ENCODE measurements at regions not wholly inside any gene's neighbourhood (a gene's known extent, or its start where the extent isn't known, plus 50 kb on each side); places are given as distances from the start of the nearest gene placed in this dataset.

GRCh38 chr15:88403351-88403791 lies 63.8 kb downstream of the MRPL46 start:
- no peaks in the 10 kb centered on the region for H3K4me1 ChIP-seq (ENCODE audit: insufficient read depth)
- no peak for DNase-seq (ENCODE audit: extremely low spot score)
- no peak overlapping the region for H3K4me3 ChIP-seq (ENCODE audit: low read depth, low read length)
- H3K27ac ChIP-seq (ENCODE audit: low read depth), result no peak overlapping the region
- 75% methylated on average over 9 of the region's 9 CpGs for WGBS
- no peaks in the 10 kb centered on the region for H3K36me3 ChIP-seq (ENCODE audit: insufficient read depth)

- 31% methylated on average over 10 of the region's 10 CpGs for WGBS
- Histone ChIP-seq H3K27ac (ENCODE audit: low read depth) (peak overlapping the region; percentile 63), H3K36me3 (ENCODE audit: insufficient read depth) (no peaks in the 10 kb centered on the region), H3K4me1 (ENCODE audit: insufficient read depth) (no peaks in the 10 kb centered on the region), H3K4me3 (ENCODE audit: low read depth, low read length) (no peak overlapping the region)
- DNase-seq (ENCODE audit: extremely low spot score), result no peak
These were observed 65.1 kb downstream of the MRPL46 start for GRCh38 chr15:88401996-88402656.

GRCh38 chr15:88401251-88401995 lies 65.8 kb downstream of the MRPL46 start:
- H3K36me3 ChIP-seq (ENCODE audit: insufficient read depth), result no peaks in the 10 kb centered on the region
- H3K4me3 ChIP-seq (ENCODE audit: low read depth, low read length), result no peak overlapping the region
- H3K27ac ChIP-seq (ENCODE audit: low read depth), result peak overlapping the region; percentile 63
- 23% methylated on average over 13 of the region's 13 CpGs for WGBS
- no peak for DNase-seq (ENCODE audit: extremely low spot score)
- no peaks in the 10 kb centered on the region for H3K4me1 ChIP-seq (ENCODE audit: insufficient read depth)

GRCh38 chr15:88400591-88401250 lies 66.5 kb downstream of the MRPL46 start:
- no peaks in the 10 kb centered on the region for H3K4me1 ChIP-seq (ENCODE audit: insufficient read depth)
- H3K4me3 ChIP-seq (ENCODE audit: low read depth, low read length), result no peak overlapping the region
- DNase-seq (ENCODE audit: extremely low spot score), result no peak
- WGBS, result 33% methylated on average over 6 of the region's 6 CpGs
- peak overlapping the region; percentile 54 for H3K27ac ChIP-seq (ENCODE audit: low read depth)
- H3K36me3 ChIP-seq (ENCODE audit: insufficient read depth), result no peaks in the 10 kb centered on the region

DNA sequence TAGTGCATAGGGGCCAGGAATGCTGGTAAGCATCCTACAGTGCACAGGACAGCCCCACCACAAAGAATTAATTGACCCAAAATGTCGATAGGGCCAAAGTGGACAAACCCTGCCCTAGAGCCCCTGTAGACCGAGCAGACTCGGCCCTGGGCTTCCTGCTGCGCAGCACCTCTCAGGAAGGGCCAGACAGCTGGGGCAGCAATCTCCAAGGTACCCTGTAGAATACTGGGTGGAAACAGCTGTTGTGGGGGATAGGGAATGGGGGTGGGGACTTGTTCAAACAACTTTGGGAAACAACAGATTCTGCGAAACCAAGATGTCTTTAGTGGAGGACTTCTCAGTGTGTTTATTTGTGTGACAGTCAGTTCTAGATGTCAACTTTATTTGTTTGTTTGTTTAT lies 67.1 kb downstream of the MRPL46 start:
- 82% methylated on average over 5 of the region's 5 CpGs for WGBS
- H3K36me3 ChIP-seq (ENCODE audit: insufficient read depth), result no peaks in the 10 kb centered on the region
- H3K4me1 ChIP-seq (ENCODE audit: insufficient read depth), result no peaks in the 10 kb centered on the region
- no peak overlapping the region for H3K27ac ChIP-seq (ENCODE audit: low read depth)
- no peak for DNase-seq (ENCODE audit: extremely low spot score)
- H3K4me3 ChIP-seq (ENCODE audit: low read depth, low read length), result no peak overlapping the region

DNA sequence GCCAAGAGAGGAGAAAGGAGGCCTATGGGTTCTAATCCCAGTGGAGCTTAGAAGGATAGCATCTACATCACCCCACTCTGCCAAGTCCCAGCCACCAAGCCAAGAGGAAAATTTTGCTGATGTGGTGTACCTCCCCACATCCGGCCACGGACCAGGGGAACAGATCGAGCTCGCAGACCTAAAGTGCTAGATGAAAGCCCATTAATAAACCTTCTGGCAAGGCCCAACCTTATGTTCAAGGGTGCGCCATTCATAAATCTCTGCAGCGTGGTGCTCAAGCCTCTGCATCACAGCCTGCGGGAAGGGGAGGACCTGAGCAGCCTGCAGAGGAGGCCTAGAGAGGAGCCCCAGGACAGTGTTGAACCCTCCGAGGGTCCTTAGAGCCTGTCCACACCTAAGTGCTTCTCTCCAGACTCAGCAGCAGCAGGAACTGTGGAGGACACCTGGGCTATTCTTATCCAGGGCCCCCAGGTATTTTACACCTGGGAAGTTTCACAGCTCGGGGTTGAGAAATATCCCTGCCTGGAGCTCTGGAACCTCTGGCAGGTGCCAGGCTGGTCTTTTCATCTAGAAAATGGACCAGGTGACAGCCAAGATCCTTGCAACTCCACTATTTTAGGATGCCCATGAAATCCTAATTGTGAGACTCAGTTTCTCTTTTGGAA lies 68.0 kb downstream of the MRPL46 start:
- WGBS, result 94% methylated on average over 9 of the region's 9 CpGs
- H3K27ac ChIP-seq (ENCODE audit: low read depth), result no peak overlapping the region
- no peaks in the 10 kb centered on the region for H3K4me1 ChIP-seq (ENCODE audit: insufficient read depth)
- H3K36me3 ChIP-seq (ENCODE audit: insufficient read depth), result no peaks in the 10 kb centered on the region
- DNase-seq (ENCODE audit: extremely low spot score), result no peak
- H3K4me3 ChIP-seq (ENCODE audit: low read depth, low read length), result no peak overlapping the region

- WGBS, result 96% methylated on average over 1 of the region's 1 CpG
- DNase-seq (ENCODE audit: extremely low spot score), result no peak
- no peak overlapping the region for H3K4me3 ChIP-seq (ENCODE audit: low read depth, low read length)
- H3K36me3 ChIP-seq (ENCODE audit: insufficient read depth), result no peaks in the 10 kb centered on the region
- no peaks in the 10 kb centered on the region for H3K4me1 ChIP-seq (ENCODE audit: insufficient read depth)
- H3K27ac ChIP-seq (ENCODE audit: low read depth), result no peak overlapping the region
These were observed 69.2 kb downstream of the MRPL46 start for GRCh38 chr15:88398011-88398410.

DNA sequence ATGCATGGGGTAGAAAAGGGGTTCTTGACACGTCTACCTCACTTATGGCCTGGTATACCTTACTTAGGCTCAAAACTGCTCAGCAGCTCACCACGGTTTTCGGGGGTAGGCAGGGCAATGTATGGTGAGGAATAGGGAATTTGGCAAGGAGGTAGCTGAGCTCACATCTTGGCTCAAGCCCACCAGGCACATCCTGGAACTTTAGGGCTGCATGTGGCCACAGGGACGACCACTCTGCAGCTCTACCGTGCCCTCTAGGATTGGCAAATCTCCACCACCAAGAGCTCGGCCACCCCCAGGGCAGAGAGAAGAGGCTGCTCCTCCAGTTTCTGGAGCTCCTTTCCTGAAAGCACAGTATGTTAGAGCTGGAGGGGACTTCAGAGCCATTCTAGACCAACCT lies 69.7 kb downstream of the MRPL46 start:
- no peak for DNase-seq (ENCODE audit: extremely low spot score)
- Histone ChIP-seq H3K4me1 (ENCODE audit: insufficient read depth) (no peaks in the 10 kb centered on the region), H3K27ac (ENCODE audit: low read depth) (no peak overlapping the region), H3K36me3 (ENCODE audit: insufficient read depth) (no peaks in the 10 kb centered on the region), H3K4me3 (ENCODE audit: low read depth, low read length) (no peak overlapping the region)
- WGBS, result 87% methylated on average over 6 of the region's 6 CpGs

DNA sequence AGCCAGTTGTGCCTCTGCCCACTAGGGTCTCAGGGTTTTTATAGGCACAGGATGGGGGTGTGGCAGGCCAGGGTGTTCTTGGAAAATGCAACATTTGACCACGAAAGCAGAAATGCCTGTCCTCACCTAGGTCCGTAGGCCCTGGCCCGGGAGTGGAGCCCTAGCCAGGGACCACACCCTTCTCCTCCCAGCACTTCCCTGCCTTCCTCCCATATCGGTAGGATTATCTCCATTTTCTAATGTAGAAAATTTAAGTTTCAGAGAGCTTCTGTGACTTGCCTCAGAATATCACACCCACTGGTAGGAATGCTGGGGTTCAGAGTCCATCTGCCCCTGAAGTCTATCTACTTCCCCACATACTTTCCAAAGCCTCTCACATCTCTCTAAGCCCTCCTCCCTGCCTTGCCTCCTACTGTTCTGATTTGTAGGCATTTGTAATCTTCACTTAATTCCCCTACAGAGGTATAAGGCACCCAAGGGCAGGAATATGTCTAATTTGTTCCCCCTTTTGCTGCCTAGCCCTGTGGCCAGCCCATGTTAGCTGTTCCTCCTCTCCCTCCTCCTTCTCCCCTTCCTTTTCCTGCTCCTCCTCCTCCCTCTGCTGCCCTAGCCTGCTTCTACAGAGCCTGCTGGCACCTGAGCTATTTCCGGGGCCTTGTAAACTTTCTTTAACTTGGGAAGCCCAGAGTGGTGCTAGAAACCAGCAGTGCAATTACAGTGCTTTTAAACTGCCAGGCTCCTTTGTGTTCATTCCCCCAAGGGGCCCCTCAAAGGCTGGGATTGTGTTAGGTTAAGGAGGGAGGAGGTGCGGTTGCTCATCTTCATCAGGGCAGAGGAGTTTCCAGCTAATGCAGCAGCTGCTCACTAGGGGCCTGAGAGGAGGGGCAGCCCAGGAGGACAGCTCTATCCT lies 71.1 kb downstream of the MRPL46 start:
- H3K4me1 ChIP-seq (ENCODE audit: insufficient read depth), result no peaks in the 10 kb centered on the region
- no peak for DNase-seq (ENCODE audit: extremely low spot score)
- no peak overlapping the region for H3K4me3 ChIP-seq (ENCODE audit: low read depth, low read length)
- 63% methylated on average over 6 of the region's 6 CpGs for WGBS
- peak overlapping the region; percentile 27 for H3K27ac ChIP-seq (ENCODE audit: low read depth)
- no peaks in the 10 kb centered on the region for H3K36me3 ChIP-seq (ENCODE audit: insufficient read depth)

DNA sequence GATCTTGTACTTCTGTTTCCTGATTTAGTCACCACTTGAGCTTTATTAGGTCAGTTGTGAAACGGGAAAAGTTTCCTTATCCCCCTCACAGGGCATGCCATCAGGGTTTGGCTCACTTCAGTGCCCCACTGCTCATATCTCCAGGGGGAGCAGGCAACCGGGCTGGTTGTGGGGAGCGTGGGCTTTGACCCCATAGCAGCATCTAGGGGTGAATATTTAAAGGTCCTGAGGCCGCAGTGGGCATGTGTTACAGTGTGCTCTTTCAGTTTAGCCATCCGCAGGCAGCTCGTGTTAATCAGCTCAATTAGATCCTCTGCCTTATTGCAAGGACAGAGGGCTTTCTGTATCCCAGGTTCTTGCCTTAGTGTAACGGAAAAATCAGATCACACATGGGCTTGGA lies 71.9 kb downstream of the MRPL46 start:
- Histone ChIP-seq H3K4me1 (ENCODE audit: insufficient read depth) (no peaks in the 10 kb centered on the region), H3K27ac (ENCODE audit: low read depth) (peak overlapping the region; percentile 14), H3K36me3 (ENCODE audit: insufficient read depth) (no peaks in the 10 kb centered on the region), H3K4me3 (ENCODE audit: low read depth, low read length) (no peak overlapping the region)
- 68% methylated on average over 7 of the region's 7 CpGs for WGBS
- DNase-seq (ENCODE audit: extremely low spot score), result no peak

DNA sequence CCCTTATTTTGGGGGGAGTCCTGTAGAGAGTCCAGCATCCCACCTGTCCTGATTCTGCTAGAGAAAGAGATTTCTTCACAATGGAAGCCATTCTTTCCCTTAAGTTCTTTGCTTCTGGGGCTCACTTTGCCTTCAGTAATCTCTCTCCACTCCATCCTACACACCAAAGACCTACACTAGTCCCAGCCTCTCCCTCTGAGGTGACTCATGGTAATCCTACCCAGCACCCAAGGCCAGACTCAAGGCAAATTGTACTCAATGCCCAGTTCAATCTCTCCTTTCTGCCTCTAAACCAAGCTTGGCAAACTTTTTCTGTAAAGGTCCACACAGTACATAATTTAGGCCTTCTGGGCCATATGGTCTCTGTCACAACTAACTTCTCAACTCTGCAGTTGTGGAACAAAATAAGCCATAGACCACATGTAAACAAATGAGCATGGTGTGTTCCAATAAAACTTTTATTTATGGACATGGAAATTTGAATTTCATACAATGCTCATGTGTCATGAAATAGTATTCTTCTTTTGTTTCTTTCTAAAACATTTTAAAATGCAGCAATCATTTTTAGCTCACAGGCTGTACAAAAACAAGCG lies 72.5 kb downstream of the MRPL46 start:
- 58% methylated on average over 1 of the region's 1 CpG for WGBS
- no peaks in the 10 kb centered on the region for H3K4me1 ChIP-seq (ENCODE audit: insufficient read depth)
- H3K27ac ChIP-seq (ENCODE audit: low read depth), result peak overlapping the region; percentile 2
- H3K36me3 ChIP-seq (ENCODE audit: insufficient read depth), result no peaks in the 10 kb centered on the region
- no peak overlapping the region for H3K4me3 ChIP-seq (ENCODE audit: low read depth, low read length)
- no peak for DNase-seq (ENCODE audit: extremely low spot score)

GRCh38 chr15:88393719-88394519 lies 73.3 kb downstream of the MRPL46 start:
- Histone ChIP-seq H3K27ac (ENCODE audit: low read depth) (peak overlapping the region; percentile 2), H3K4me3 (ENCODE audit: low read depth, low read length) (no peak overlapping the region), H3K4me1 (ENCODE audit: insufficient read depth) (no peaks in the 10 kb centered on the region), H3K36me3 (ENCODE audit: insufficient read depth) (no peaks in the 10 kb centered on the region)
- no peak for DNase-seq (ENCODE audit: extremely low spot score)
- WGBS, result 64% methylated on average over 6 of the region's 6 CpGs

All from urinary bladder (tissue), 3 donors.